WTC11 (cell line): ENCODE measurements at regions not wholly inside any gene's neighbourhood (a gene's known extent, or its start where the extent isn't known, plus 50 kb on each side); places are given as distances from the start of the nearest gene placed in this dataset.

Experiments
- ATAC-seq: fragments of 200-7000 bp; cut with Tn5 transposase; 2 replicates; pipeline ENCODE4 v1.10.0; 2021; ENCODE audit warnings: mild to moderate bottlenecking, moderate library complexity
- CTCF ChIA-PET: fragments of 300-600 bp; sonication (Branson Sonifier 250); formaldehyde crosslinking; loops from one replicate; lab custom pipeline; 2021; ENCODE audit warnings: antibody characterized with exemption; lab: Charles Lee
- POLR2A ChIA-PET: fragments of 350-600 bp; sonication (Branson Sonifier 250); formaldehyde crosslinking; loops from one replicate; lab custom pipeline; 2021; ENCODE audit warnings: antibody characterized with exemption; lab: Charles Lee
- DNase-seq: peaks from one replicate; pipeline ENCODE4 v3.0.0; 2021; ENCODE audit warnings: low spot score
- H3K27ac Mint-ChIP-seq: 2 replicates; pipeline ENCODE4 v1.8.0; 2021; ENCODE audit warnings: mixed read lengths
- H3K27me3 Mint-ChIP-seq: 2 replicates; pipeline ENCODE4 v1.8.0; 2021; ENCODE audit warnings: low read depth, mild to moderate bottlenecking, moderate library complexity, mixed read lengths
- H3K36me3 Mint-ChIP-seq: 2 replicates; pipeline ENCODE4 v1.8.0; 2021; ENCODE audit warnings: mixed read lengths
- H3K4me1 Mint-ChIP-seq: 2 replicates; pipeline ENCODE4 v1.8.0; 2022; ENCODE audit warnings: mixed read lengths
- H3K4me3 Mint-ChIP-seq: 2 replicates; pipeline ENCODE4 v1.8.0; 2021; ENCODE audit warnings: mild to moderate bottlenecking, moderate library complexity, mixed read lengths
- H3K9me3 Mint-ChIP-seq: 2 replicates; pipeline ENCODE4 v1.8.0; 2021; ENCODE audit warnings: mixed read lengths
- AR ChIP-seq: fragments of 250-450 bp; sonication (Bioruptor Pico); IDR thresholded peaks from 2 replicates; pipeline ENCODE4 v1.9.0; 2021; ENCODE audit warnings: mild to moderate bottlenecking
- ATF2 ChIP-seq: sonication (generic); formaldehyde crosslinking; IDR thresholded peaks from 2 replicates; pipeline ENCODE4 v1.8.1; 2022; ENCODE audit warnings: low read depth, missing genetic modification reagents, borderline replicate concordance
- CDX4 ChIP-seq: fragments of 250-450 bp; sonication (Bioruptor Pico); IDR thresholded peaks from 2 replicates; pipeline ENCODE4 v1.9.0; 2021; ENCODE audit warnings: moderate library complexity, mild to moderate bottlenecking, inconsistent platforms, borderline replicate concordance
- E2F1 ChIP-seq: sonication (generic); formaldehyde crosslinking; IDR thresholded peaks from 2 replicates; pipeline ENCODE4 v1.8.0; 2022; ENCODE audit warnings: mild to moderate bottlenecking, missing genetic modification reagents
- HMGXB4 ChIP-seq: sonication (generic); formaldehyde crosslinking; IDR thresholded peaks from 2 replicates; pipeline ENCODE4 v1.8.1; 2023; ENCODE audit warnings: mild to moderate bottlenecking, moderate library complexity, missing genetic modification reagents
- JAZF1 ChIP-seq: fragments of 250-450 bp; sonication (Bioruptor Pico); IDR thresholded peaks from 2 replicates; pipeline ENCODE4 v1.9.0; 2021; ENCODE audit warnings: moderate library complexity, mild to moderate bottlenecking, inconsistent platforms
- NFE2L1 ChIP-seq: sonication (generic); formaldehyde crosslinking; IDR thresholded peaks from 2 replicates; pipeline ENCODE4 v1.8.1; 2023; ENCODE audit warnings: missing genetic modification reagents
- PRDM15 ChIP-seq: sonication (generic); formaldehyde crosslinking; IDR thresholded peaks from 2 replicates; pipeline ENCODE4 v1.8.0; 2022; ENCODE audit warnings: missing genetic modification reagents
- SOX15 ChIP-seq: fragments of 250-450 bp; sonication (Bioruptor Pico); IDR thresholded peaks from 2 replicates; pipeline ENCODE4 v1.9.0; 2021; ENCODE audit warnings: mild to moderate bottlenecking
- TP53 ChIP-seq: sonication (generic); formaldehyde crosslinking; IDR thresholded peaks from 2 replicates; pipeline ENCODE4 v1.8.1; 2023; ENCODE audit warnings: mild to moderate bottlenecking, missing genetic modification reagents
- USF2 ChIP-seq: sonication (generic); formaldehyde crosslinking; IDR thresholded peaks from 2 replicates; pipeline ENCODE4 v1.8.1; 2023; ENCODE audit warnings: mild to moderate bottlenecking, missing genetic modification reagents, moderate library complexity
- ZMAT4 ChIP-seq: fragments of 250-450 bp; sonication (Bioruptor Pico); IDR thresholded peaks from 2 replicates; pipeline ENCODE4 v1.9.0; 2021; ENCODE audit warnings: mild to moderate bottlenecking
- ZNF671 ChIP-seq: fragments of 250-450 bp; sonication (Bioruptor Pico); IDR thresholded peaks from 2 replicates; pipeline ENCODE4 v1.8.0; 2021; ENCODE audit warnings: mild to moderate bottlenecking

GRCh38 chr4:33837043-33837838, 2407.1 kb downstream of the ARAP2 start (continued):
- no peak for TF ChIP-seq PRDM15 (CRISPR knock-in tag)
- TF ChIP-seq SOX15 (CRISPR knock-in tag): no peak
- no peak for TF ChIP-seq ZMAT4
- TF ChIP-seq, all 79 proteins: peak for 0

GRCh38 chr4:33841120-33841519, 2403.2 kb downstream of the ARAP2 start:
- CTCF ChIA-PET: no interaction called here
- POLR2A ChIA-PET: interaction anchor here (0.6 kb wide), 1 partner anchor 419 kb away, joined by 3 read pairs; no protein-coding TSS in a partner anchor
- Mint-ChIP-seq H3K36me3 (peaks cover 39% of the 10 kb centered on the region), H3K27me3 (no peaks in the 10 kb centered on the region), H3K9me3 (peaks cover 25% of the 10 kb centered on the region), H3K27ac (peak overlapping the region; percentile 96), H3K4me3 (peak overlapping the region; percentile 41), H3K4me1 (peaks cover 34% of the 10 kb centered on the region)
- DNase-seq: no peak
- ATAC-seq: peak; percentile 57
- TF ChIP-seq ZNF671 (CRISPR knock-in tag): no peak
- no peak for TF ChIP-seq PRDM15 (CRISPR knock-in tag)
- no peak for TF ChIP-seq USF2 (CRISPR knock-in tag)
- TF ChIP-seq CDX4 (CRISPR knock-in tag): no peak
- no peak for TF ChIP-seq JAZF1 (CRISPR knock-in tag)
- no peak for TF ChIP-seq NFE2L1 (CRISPR knock-in tag)

GRCh38 chr4:33850371-33850902, 2393.9 kb downstream of the ARAP2 start:
- ATAC-seq (no peak), DNase-seq (no peak)
- H3K4me3 Mint-ChIP-seq: no peak overlapping the region
- peaks cover 51% of the 10 kb centered on the region for H3K9me3 Mint-ChIP-seq
- ChIA-PET POLR2A (no interaction called here), CTCF (no interaction called here)
- no peak overlapping the region for H3K27ac Mint-ChIP-seq
- no peaks in the 10 kb centered on the region for H3K27me3 Mint-ChIP-seq
- no peaks in the 10 kb centered on the region for H3K4me1 Mint-ChIP-seq
- H3K36me3 Mint-ChIP-seq: peaks cover 39% of the 10 kb centered on the region
- TF ChIP-seq AR (CRISPR knock-in tag): no peak
- TF ChIP-seq E2F1 (CRISPR knock-in tag): no peak
- TF ChIP-seq TP53 (CRISPR knock-in tag): no peak
- no peak for TF ChIP-seq ATF2 (CRISPR knock-in tag)
- no peak for TF ChIP-seq HMGXB4 (CRISPR knock-in tag)
